CD4-positive, alpha-beta T cell treated with Interleukin-4 for 1 hour (primary cell): ENCODE measurements at regions not wholly inside any gene's neighbourhood (a gene's known extent, or its start where the extent isn't known, plus 50 kb on each side); places are given as distances from the start of the nearest gene placed in this dataset.
"Not testable (repeated sequence)": the region's sequence is repeated elsewhere in the genome, so short reads cannot be mapped to it uniquely, and the experiment has no call there.

Experiments used
- DNase-seq, 2 donors: peaks; one replicate each; pipeline ENCODE4 v3.0.0-alpha.2; 2020 to 2022

DNA sequence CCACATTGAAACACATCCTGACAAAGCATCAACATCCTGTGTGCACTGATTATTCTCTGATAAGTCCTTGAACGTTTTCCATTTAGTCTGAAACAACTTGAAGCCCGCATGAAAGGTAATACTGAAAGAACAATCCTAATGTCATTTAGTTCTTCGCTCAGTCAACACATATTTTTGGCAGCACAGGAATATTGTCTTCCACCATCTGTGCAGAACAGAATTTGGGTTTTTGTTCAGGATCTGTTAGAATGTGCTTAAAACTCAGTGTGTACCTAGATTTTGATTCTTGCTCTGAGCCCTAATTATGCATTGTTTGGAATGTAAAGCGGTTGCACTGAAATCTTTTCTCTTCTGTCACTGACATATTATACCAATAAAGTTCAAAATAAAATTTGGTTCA is 1036.6 kb downstream of the CDH11 start:
- DNase-seq, result no peak

DNA sequence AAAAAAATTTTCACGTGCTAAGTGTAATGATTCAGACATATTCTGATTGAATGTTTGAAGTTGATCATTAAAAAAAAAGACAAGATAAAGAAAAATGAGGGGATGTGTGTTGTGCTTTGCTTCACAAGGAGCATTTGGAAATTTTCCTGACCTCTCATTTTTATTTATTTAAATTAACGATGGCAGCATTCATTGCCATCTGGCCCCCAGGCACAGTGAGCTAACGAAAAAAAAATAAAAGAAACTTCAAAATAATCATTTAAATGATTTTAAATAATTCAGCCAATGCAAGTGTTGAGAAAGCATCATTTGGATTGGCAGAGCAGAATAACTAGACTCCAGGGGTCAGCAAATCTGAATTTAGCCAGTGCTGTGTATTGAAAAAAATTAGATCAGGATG is 1037.2 kb downstream of the CDH11 start:
- DNase-seq, result no peak

DNA sequence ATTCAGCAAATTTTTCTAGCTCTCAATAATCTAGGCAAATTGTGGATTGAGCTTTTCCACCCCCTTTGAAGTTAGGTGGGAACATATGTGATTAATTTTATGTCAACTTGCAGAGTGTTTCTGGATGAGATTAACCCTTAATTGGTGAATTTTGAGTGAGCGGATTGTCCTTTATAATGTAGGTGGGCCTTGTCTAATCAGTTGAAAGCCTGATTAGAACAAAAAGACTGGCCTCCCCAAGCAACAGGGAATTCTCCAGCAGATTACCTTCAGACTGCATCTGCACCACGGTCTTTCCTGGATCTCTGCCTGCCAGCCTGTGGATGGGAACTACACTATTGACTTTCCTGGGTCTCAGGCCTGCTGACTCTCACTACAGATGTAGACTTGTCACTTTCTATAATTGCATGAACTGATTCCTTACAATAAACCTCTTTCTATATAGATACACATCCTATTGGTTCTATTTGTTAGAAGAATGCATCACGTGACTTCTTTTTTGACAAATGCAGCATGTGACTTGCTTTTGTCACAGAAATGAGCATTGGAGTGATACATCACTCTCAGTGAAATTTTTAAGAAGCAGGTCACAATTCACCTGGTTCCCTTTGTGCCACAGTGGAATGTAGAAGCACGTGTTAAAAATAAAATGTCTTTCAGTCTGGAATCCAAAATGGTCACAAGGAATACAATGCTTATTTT is 1038.3 kb downstream of the CDH11 start:
- no peak for DNase-seq

DNA sequence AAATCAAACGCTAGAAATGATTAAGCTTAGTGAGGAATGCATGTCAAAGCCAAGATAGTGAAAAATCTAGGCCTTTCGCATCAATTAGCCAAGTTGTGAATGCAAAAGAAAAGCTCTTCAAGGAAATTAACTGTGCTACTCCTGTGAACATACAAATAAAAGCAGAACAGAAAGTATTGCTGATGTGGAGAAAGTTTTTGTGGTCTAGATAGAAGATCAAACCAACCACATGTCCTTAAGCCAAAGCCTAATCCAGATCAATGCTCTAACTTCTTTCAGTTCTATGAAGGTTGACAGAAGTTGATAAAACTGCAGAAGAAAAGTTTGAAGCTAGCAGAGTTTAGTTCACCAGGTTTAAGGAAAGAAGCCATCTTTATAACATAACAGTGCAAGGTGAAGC is 1044.6 kb downstream of the CDH11 start:
- no peak for DNase-seq

DNA sequence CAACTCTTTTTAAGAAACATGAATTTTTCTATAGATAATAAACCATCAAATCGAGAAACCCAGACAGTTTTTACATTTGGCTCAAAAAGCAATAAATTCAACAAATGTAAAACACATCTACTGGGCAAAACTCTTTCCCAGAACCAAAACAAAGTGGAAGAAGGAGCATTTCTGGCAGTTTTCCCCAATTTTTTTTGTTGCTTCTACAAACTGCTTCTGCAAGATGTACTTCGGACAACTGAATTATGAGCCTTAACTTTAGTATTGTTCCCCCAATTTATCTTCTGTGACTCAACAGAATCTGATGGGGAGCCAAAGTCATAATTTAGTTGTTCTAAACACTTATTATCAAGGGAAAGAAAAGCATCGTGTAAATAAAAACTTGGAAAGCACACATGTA is 1047.2 kb downstream of the CDH11 start:
- no peak for DNase-seq

DNA sequence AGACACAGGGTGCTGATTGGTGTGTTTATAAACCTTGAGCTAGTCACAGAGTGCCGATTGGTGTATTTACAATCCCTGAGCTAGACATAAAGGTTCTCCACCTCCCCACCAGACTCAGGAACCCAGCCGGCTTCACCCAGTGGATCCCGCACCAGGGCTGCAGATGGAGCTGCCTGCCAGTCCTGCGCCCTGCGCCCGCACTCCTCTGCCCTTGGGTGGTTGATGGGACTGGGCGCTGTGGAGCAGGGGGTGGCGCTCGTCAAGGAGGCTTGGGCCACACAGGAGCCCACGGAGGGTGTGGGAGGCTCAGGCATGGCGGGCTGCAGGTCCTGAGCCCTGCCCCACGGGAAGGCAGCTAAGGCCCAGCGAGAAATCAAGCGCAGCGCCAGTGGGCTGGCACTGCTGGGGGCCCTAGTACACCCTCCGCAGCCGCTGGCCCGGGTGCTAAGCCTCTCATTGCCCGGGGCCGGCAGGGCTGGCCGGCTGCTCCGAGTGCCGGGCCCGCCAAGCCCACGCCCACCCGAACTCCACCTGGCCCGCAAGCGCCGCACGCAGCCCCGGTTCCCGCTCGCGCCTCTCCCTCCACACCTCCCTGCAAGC is 1049.6 kb downstream of the CDH11 start:
- DNase-seq, result not testable (repeated sequence)

DNA sequence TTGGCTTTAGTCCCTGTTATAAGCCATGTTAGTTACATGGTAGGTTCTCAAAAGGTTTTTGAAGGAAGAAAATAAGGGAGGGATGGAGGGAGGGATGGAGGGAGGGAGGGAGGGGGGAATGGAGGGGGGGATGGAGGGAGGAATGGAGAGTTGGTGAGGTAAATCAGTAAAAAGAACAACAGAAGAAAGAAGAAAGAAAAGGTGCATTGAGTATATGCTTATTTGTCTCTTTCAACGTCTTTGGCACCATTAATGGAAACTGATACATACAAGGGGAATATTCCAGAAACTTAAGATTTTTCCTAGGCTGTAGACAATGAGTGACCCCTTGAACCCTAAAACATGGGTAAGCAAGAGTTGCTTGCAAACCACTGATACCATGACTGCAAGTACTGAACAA is 1056.3 kb downstream of the CDH11 start:
- no peak for DNase-seq

DNA sequence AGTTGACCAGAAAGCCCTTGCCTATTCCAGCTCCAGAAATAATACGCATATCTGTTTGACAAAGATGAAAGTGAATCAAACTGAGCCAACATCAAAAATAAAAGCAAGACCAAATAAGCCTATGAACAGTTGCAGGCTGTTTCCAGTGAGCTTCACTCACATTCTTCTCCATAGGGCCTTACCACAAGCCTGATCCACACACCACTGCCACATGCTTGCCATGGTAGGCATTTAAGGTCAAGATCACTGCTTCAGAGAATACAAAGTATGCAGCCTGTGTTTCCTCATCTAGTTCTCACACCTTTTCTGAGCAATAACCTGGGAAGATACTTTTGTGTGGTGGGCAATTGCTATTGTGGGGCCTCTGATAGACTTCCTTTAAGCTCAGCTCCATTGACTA is 1060.2 kb downstream of the CDH11 start:
- DNase-seq, result no peak

DNA sequence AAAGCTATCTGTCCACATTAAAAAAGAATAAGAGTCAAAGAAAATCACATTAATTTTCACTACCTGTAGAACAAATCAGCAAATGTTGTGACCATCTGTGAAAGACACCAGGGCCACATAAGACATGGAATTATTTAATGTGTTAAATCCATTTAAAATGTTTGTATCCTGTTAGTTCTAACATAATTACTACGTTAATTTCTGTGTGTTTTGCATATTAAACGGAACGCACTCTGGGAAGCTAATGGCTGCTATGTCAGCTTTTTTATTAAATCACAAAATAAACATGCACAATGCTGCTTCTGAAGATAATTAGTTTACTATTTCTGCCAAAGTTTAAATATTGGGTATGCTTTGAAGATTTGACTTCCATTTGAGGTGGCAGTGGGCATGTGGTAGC is 1061.2 kb downstream of the CDH11 start:
- DNase-seq, result no peak

DNA sequence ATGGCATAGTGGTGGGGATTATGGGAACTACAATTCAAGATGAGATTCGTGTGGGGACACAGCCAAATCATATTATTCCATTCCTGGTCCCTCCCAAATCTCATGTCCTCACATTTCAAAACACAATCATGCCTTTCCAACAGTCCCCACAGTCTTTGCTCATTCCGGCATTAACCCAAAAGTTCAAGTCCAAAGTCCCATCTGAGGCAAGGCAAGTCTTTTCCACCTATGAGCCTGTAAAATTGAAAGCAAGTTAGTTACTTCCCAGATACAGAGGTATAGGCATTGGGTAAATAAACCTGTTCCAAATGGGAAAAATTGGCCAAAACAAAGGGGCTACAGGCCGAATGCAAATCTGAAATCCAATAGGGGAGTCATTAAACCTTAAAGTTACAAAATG is 1063.2 kb downstream of the CDH11 start:
- DNase-seq, result no peak

DNA sequence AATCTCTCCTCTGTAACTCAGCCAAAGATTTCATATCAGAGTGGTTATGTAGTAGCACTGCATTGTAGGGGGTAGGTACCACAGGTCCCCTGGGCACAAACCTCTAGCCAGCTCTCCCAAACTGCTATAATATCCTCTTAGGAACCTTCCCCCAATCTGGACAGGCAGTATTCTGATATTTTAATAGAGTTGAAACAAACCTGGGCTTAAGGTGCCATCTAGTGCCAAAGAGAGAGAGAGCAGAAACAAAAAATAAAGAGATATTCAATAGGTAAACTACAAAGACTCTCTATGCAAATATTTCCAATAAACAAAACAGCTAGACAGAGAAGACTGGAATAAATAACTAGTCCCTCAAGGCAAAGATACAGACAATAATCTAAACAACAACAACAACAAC is 1070.0 kb downstream of the CDH11 start:
- DNase-seq, result no peak

DNA sequence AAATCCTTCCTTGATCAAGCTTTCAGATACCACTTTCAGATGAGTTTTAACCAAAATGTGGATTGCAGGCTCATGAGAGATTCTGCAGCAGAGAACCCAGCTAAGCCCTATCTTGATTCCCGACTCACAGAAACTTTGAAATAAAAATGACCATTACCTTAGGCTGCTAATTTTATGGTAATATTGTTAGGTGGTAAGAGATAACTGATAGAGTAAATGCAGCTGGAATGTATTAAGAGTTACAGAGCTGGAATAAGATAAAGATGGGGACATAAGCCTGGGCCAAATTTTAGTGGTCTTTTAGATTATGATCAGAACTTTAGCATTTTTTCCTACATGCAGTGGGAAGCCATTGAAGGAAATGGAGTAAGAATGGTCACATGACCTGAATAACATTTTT is 1074.0 kb downstream of the CDH11 start:
- DNase-seq, result no peak

DNA sequence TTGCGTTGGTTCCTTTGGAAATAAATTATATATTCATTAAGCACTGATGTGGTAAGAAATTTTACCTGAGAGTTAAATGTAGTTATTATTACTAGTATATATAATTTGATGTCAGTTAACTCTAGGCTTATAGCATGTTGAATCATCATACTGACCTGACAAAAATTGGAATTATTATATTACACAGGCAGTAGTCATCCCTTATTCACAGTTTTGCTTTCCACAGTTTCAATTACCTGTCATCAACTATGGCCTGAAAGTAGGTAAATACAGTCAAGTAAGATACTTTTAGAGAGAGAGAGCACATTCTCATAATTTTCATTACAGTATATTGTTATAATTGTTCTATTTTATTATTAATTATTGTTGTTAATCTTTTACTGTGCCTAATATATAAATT is 1074.7 kb downstream of the CDH11 start:
- no peak for DNase-seq

DNA sequence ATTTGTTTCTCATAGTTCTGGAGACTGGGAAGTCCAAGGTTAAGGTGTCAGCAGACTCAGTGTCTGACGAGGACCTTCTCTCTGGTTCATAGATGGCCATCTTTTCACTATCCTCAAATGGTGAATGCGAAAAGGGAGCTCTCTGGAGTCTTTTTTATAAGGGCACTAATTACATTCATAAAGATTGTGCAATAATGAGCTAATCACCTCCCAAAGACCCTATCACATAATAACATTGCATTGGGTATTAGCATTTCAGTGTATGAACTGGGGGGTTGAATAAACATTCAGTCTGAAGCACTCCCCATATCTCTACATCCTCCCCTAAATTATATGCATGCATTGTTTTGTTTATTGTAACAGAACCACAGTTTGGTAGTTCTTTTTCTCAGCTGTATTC is 1086.5 kb downstream of the CDH11 start:
- DNase-seq, result no peak

DNA sequence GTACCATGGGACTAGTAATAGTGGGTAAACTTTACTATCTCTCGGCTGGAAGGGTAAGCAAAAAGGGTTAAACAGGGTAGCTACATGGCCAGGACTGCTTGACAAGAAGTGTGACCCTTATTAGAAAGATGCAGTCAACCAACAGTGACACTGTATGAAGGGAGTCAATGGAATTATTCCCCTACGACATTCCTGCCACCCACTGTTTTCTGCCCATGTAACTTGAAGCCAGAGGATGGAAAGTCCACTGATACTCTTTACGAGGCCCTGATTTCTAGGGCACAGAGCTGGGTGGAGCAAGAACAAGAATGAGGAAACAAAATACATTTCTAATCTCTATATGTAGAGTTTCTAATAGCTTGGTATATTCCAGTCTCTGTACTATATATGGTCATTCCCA is 1102.5 kb downstream of the CDH11 start:
- DNase-seq, result no peak

DNA sequence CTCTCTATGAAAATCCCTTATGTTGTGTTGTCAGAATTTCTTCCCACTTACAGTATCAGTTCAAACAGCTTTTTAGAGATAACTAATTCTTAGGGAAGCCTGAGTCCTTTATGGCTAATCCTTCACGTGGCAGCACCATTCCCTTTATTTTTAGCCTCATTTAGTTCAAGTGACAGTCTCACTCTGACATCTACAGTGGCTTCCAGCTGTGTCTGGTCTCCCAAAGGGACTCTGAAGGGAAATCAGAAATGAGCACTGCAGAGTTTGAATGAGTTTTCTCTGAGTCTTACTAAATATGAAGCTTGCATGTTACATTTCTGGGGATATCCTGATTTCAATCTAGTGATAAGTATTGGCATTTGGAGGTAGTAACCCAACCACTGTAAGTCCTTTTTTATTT is 1104.1 kb downstream of the CDH11 start:
- no peak for DNase-seq

DNA sequence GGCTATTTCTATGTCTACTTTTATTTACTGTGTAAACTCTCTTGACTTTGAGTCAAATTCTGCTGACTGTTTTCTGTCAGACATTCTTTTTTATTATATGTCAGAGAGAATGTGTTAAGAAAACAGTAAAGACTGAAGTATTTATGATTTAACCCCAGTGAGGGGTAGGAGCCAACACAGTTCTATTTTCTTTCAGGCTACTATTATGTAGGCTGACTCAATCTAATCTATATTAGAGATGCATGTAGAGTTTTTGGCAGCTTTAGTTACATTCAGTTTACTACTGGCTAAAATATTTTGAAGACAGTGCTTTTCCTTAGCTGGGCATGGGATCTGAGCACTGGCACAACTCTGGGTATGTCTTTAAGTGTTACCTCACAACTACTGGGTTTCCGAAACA is 1108.0 kb downstream of the CDH11 start:
- DNase-seq, result no peak

DNA sequence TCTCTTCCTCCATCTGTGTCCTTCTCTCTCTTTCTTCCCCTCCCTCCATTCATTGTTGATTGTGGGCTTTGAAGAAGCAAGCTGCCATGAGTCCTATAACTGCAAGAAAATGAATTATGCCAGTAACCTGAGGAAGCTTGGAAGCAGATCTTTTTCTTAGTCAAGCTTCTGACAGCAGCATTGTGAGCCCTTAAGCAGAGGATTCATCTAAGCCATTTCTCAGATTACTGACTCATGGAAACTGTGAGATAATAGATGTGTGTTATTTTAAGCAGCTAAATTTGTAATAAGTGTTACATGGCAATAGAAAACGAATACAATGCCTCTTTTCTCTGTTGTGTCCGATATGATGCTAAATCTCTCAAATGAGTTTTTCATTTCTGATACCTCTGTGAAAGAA is 1109.7 kb downstream of the CDH11 start:
- DNase-seq, result no peak

DNA sequence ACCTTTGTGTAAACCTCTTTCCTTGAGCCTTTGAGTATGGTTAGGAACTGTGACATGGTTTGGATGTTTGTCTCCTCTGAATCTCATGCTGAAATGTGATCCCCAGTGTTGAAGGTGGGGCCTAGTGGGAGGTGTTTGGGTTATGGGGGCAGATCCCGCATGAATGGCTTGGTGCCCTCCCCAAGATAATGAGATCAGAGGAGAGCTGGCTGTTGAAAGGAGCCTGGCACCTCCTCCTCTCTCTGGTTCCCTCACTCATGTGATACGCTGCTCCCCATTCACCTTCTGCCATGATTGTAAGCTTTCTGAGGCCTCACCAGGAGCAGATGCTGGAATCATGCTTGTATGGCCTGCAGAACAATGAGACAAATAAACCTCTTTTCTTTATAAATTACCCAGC is 1110.2 kb downstream of the CDH11 start:
- DNase-seq, result no peak

DNA sequence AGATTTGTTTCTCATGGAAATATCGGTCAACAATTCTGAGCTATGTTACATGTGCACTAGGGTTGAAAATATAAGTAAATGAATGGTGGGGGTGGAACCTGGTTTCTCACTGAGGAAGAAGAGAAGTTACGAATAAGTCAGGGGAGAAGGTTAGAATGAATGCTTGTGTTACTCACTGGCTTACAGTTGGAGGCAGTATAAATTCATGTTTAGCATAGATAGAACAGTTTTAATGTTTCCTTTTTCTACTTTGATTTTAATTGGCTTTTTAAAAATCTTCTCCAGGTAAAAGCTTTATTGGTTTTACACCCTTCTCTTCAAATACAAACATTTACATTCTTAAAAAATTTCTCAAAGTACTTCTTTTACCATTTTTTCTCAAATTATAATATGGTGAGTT is 1113.7 kb downstream of the CDH11 start:
- DNase-seq, result no peak

DNA sequence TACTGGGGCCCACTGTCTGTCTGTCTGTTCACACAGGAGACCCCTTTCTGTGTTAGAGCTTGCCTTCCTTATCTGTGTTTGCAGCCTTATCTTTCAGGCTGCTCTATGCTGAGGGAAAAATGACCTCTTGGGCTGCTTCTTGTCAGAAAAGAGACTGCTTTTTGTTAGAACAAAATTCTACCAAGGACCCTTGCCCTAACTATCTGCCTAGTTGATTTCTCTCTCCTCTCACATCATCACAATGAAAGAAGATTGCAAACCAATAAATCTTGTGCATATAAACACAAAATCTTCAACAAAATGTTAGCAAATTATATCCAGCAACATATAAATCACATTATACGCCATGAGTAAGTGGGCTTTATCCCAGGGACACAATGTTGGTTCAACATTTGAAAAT is 1117.7 kb downstream of the CDH11 start:
- DNase-seq, result no peak

DNA sequence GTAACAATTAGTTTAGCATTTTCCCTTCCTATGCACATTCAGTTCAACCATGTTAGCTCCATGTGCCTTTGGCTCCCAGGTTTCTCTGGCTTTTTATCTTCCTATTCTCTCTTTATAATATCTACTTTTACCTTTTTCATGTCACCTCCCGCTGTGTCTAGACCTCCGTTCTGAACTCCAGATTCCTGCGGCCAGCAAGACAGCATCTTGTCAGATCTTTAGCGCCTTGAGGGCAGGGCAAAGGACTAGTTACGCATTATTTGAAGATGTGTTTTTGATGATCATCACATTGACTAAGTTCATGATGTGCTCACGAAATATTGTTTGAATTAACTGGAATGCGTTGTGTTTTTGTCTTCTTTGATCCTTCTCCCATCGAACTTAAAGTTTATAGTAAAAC is 1126.8 kb downstream of the CDH11 start:
- DNase-seq, result no peak

DNA sequence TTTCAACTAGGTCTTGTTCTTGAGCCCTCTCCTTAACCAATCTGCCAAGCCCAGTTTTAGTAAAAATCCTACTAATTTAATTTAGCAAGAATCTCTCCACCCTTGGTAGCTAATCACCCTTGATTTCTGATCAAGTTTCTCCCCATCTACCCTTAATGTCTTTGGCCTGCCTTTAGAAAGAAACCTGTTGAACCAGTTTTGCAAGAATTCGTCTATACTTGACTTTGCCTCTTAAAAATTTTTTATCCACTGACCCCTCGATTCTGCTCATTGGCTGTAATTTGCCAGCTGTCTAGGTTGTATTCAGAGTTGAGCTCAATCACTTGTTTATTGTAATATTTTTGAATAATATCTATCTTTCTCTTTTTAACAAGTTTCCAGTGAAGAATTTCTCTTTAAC is 1138.5 kb downstream of the CDH11 start:
- DNase-seq, result no peak

DNA sequence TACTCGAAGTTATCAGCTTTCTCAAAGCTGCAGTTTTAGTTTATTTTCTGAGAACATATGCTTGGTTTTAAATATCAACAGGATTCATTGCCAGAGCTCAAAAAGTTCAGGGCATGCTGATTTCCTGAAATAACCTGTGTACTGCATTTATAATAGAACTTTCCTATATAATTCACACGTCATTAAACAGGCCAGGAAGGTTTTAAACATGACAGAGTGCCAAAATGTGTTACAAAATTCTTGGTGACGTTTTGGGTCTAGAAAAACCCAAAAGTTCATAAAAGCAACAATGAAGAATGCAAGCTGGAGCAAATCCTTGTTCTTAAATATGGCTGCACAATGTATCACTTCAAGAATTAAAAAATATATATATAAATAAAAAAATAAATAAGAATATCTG is 1139.1 kb downstream of the CDH11 start:
- no peak for DNase-seq

DNA sequence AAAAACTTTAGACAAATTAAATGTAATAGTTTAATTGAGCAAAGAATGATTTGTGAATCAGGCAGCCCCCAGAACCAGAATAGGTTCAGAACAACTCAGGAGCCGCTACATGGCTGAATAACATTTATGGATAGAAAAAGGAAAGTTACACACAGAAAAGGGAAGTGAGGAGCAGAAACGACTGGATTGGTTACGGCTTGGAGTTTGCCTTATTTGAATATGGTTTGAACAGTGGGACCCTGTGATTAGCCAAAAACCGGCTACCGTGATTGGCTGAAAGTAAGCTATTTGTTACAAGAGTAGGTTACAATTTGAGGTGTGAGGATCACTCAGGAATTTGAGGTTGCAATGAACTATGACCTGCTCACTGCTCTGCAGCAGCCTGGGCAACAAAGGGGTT is 1139.8 kb downstream of the CDH11 start:
- DNase-seq, result no peak
